GM12874 (cell line): ENCODE measurements at regions not wholly inside any gene's neighbourhood (a gene's known extent, or its start where the extent isn't known, plus 50 kb on each side); places are given as distances from the start of the nearest gene placed in this dataset.

Source experiments
- TF ChIP-seq, protein P1 (sequence below): IDR thresholded peaks from 2 replicates; pipeline ENCODE4 v1.5.1; 2011; ENCODE audit warnings: low read depth, mild to moderate bottlenecking, control low read depth, low read length, moderate library complexity; ENCODE audit not compliant: insufficient read depth

DNA sequence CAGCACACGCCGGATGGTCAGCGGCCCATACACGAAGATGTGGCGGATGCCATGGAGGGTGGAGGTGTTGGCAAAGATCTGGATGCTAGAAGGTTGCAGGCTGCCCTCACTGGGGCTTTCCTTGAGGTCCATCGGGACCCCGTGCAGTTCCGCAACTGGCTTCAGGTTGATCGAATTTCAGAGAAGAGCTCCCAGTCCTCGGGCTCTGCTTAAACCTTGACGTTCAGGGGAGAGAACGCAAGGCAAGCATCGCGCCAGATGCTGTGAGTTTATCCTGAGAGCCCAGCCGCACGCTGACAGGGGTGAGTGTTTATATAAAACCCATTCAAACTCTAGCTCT, 98.7 kb upstream of the CCL2 start:
- TF ChIP-seq, protein P1, sequence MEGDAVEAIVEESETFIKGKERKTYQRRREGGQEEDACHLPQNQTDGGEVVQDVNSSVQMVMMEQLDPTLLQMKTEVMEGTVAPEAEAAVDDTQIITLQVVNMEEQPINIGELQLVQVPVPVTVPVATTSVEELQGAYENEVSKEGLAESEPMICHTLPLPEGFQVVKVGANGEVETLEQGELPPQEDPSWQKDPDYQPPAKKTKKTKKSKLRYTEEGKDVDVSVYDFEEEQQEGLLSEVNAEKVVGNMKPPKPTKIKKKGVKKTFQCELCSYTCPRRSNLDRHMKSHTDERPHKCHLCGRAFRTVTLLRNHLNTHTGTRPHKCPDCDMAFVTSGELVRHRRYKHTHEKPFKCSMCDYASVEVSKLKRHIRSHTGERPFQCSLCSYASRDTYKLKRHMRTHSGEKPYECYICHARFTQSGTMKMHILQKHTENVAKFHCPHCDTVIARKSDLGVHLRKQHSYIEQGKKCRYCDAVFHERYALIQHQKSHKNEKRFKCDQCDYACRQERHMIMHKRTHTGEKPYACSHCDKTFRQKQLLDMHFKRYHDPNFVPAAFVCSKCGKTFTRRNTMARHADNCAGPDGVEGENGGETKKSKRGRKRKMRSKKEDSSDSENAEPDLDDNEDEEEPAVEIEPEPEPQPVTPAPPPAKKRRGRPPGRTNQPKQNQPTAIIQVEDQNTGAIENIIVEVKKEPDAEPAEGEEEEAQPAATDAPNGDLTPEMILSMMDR = no peak

DNA sequence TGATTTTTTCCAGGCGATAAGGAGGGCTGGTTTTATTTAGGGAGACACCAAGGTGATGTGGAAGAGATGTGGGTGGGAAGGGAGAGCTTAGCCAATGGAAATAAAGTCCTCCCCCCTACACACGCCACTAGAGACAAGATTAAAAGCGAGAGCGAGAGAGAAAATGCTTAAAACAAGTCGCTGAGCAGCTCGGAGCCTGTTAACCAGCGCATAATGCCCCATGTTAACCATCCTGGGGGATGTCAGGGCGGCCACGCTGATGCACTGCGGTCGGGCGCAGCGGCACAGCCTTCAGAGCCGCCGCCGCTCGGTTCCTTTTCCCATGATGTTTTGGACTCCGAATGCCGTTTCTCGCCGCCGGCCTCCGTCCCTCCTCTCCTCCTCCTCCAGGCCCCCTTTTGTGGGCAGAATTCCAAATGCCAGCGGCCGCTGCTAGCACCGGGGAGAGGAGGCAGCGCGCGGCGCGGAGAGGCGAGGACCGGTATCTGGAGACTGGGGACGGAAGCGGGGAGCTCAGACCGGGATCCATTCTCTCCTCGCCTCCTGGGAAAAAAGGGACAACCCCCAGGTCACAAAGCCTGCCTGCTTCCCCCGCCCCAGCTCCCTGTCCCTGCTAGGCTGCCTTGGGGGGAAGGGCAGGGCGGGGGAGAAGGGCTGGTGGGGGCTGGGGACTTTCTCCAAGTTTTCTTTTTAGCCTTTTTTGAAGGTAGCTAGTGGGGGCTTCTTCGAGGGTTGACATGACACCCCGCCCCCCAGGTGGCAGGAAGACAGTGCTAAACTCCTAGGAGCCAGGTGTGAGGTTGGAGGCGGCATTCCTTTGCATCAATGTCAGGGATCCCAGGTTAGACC, 98.1 kb upstream of the CCL2 start:
- TF ChIP-seq, protein P1 = no peak

DNA sequence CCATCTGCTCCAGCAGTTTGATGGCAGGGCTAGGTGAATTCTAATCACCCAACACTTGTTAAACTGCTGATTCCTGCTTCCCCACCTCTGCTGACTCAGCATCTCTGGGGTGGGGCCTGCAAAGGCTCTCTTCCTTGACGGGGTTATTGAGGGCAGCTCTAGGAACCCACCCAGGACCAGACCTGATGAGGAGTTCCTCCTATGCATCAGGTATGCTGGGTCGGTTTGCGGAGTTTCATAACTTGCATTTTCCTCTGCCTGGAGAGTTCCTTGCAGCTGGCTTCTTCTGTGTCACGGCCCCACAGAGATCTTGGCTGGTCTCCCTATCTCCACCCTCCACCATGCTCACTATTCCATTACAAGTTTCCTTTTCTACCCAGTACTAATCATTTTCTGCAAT, 93.4 kb upstream of the CCL2 start:
- TF ChIP-seq, protein P1 = no peak

DNA sequence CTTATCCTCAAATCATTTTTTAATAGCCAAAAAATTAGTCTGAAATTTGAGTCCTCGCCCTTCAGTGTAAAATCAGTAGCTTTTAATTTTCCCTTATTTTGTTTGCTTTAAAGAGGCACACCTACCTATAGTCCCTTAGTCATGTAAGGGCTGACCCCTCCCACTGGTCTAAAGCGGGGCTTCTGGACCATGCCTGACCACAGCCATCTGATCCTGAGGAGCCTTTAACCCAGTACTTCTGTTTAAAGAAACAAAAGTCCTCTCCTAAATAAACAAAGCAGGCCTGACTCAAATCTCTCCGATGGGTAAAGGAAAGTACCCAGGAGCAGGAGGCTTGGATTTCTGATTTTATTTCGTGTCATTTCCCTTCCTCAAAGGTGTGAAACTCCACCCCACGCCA, 92.0 kb upstream of the CCL2 start:
- TF ChIP-seq, protein P1 = no peak

DNA sequence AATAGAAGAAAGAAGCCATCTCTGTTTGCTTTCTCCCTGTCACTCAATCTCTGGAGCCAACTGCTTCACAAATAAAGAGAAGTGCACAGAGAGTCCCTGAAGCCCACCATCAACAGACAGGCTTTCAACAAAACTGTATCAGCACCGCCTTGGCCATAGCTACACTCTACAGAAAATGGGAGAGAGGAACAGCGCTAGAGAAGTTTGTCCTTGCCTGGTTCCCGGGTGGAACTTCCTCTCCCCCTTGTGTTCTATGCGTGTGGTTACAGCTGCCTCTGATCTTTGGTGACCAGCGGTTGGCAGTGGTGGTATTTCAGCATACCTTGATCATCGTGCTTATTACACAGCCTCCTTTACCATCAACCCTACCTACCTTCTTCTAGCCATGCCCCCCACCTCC, 91.4 kb upstream of the CCL2 start:
- TF ChIP-seq, protein P1 = 0 out of 2 replicates have a peak, but pooled peaks have one; percentile 24

DNA sequence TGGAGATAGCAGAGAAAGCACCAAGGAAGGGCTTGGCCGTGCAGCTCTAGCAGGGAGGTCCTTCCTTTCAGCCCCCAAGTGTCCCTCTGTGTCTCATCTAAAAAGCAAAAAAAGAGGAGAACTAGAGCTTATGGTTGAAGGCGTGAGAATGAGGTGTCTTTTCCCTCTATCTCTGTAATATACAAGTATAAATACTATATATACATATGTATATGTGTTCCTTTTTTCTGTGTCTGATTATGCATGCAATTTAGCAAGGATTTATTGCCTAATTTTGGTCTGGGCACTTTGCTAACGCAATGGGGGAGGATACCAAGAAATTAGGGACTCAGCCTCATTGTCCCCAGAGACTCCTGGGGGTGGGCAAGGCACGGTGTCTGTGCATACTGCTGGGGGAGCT, 90.2 kb upstream of the CCL2 start:
- TF ChIP-seq, protein P1 = no peak

DNA sequence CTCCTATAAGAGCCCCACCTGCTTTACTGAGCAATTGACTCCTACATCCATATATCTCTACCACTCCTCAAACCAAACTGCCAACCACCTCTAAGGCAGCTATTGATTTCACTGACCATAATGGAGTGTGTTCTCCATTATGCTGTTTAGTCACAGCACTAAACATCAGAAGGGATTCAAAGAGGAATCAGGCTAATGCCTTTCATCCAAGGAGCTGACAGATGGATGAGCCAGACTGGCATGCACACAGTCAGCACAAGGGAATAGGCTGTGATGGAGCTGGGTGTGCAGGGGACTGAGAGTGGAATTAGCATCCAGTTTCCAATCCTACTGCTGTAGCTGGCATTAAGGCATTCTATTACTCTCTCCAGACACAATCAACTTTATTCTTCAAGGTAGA, 88.7 kb upstream of the CCL2 start:
- TF ChIP-seq, protein P1 = no peak

DNA sequence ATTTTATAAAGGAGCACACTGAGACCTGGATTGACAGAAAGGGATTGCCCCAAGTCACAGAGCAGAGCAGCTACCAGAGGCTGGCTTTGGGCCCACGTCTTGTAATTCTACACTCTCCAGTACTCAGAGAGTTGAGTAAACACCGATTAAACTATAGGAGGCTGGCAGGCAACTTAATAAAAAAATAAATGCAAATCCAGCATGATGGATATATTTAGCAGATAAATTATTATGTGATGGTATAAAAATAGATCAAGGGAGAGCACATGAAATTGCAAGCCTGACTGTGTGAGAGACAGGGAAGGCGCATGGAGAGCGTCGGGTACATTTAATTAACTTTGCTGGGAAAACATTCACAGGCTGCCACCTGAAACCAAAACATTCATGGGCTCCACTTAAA, 87.7 kb upstream of the CCL2 start:
- TF ChIP-seq, protein P1 = no peak
